Heart right ventricle (tissue), 16 donors: ENCODE measurements at regions not wholly inside any gene's neighbourhood (a gene's known extent, or its start where the extent isn't known, plus 50 kb on each side); places are given as distances from the start of the nearest gene placed in this dataset.

Source experiments
- ATAC-seq, 8 donors: fragments of 200-7000 bp; cut with Tn5 transposase; one replicate each; pipeline ENCODE4 v1.9.1; 2020; ENCODE audit warnings: mild to moderate bottlenecking in 8 of 8, moderate library complexity in 8 of 8, moderate number of reproducible peaks in 1 of 8
- DNase-seq, 2 donors: peaks; one replicate each; pipeline ENCODE4 v3.0.0-alpha.2; 2020
- H3K27ac ChIP-seq, 10 donors: fragments of 200-600 bp; sonication (generic) in 2 of 10; one replicate each; pipeline versions ENCODE4 v1.5.0 to v1.8.0; 2020 to 2022; ENCODE audit warnings: mild to moderate bottlenecking in 3 of 10
- H3K27me3 ChIP-seq, 7 donors: fragments of 200-600 bp; one replicate each; pipeline ENCODE4 v1.8.0; 2021 to 2022; ENCODE audit warnings: mild to moderate bottlenecking in 2 of 7
- H3K36me3 ChIP-seq, 9 donors: fragments of 200-600 bp; sonication (generic) in 1 of 9; one replicate each; pipeline versions ENCODE4 v1.5.0 to v1.8.0; 2020 to 2022; ENCODE audit warnings: mild to moderate bottlenecking in 2 of 9
- H3K4me1 ChIP-seq, 9 donors: fragments of 200-600 bp; sonication (generic) in 1 of 9; one replicate each; pipeline versions ENCODE4 v1.5.0 to v1.8.0; 2020 to 2022; ENCODE audit warnings: mild to moderate bottlenecking in 4 of 9
- H3K4me3 ChIP-seq, 10 donors: fragments of 200-600 bp; sonication (generic) in 2 of 10; one replicate each; pipeline versions ENCODE4 v1.5.0 to v1.8.0; 2020 to 2022; ENCODE audit warnings: mild to moderate bottlenecking in 7 of 10, moderate library complexity in 2 of 10
- H3K9me3 ChIP-seq, 11 donors: fragments of 200-600 bp in 10 of 11; sonication (generic) in 2 of 11; one replicate each; pipeline versions ENCODE4 v1.5.0 to v1.8.0; 2013 to 2022; ENCODE audit warnings: mild to moderate bottlenecking in 2 of 11, control low read depth in 1 of 11, moderate library complexity in 1 of 11
- WGBS, 2 donors: extraction: QIAGEN DNeasy Blood & Tissue Kit; methylation state at CpG; one replicate each; pipeline ENCODE4 v1.1.7; 2013; ENCODE audit warnings: inconsistent platforms in 1 of 2; 5-methylcytosine and 5-hydroxymethylcytosine counted together
- intact Hi-C, 10 donors: fragments of 100-400 bp; cut with DNase I; formaldehyde crosslinking; loops; one replicate each; pipeline versions ENCODE4 v1.11.1 to v1.14.2; 2022
- TF ChIP-seq, protein P1 (sequence below), 9 donors: fragments of 200-600 bp; sonication (generic) in 2 of 9; IDR thresholded peaks; one replicate each; pipeline versions ENCODE4 v1.5.0 to v1.8.0; 2021 to 2022; ENCODE audit warnings: antibody characterized with exemption in 9 of 9, mild to moderate bottlenecking in 5 of 9, moderate library complexity in 1 of 9
- donor health status: Arrhythmogenic right ventricular cardiomyopathy.
- donor health status: ischemic (EF 13 %, LVEDD 7.1; RV severe dilation, severe dysfunction).
- donor health status: healthy with polysubstance abuse.
- donor health status: DM: no; HTN: yes; CAD: no.
- donor health status: DM: no; HTN: no; CAD: no.
- donor health status: ischemic (EF 25% LVEDD 6.9; RV normal size, moderate dysfunction).
- donor health status: ischemic (EF 25% LVEDD 5.7; RV mildly dilated, moderate dysfunction).
- donor health status: healthy.
- donor health status: DM: yes; HTN: yes; CAD: no.
- donor health status: Ischemic cardiomyopathy.
- donor health status: ischemic (EF 35%, LVEDD 5.7; RV mildly dilated, moderate dysfunction).
- donor health status: nonischemic (EF 11% LVEDD 7.7; RV severe dilation, severe dysfunction).
- donor health status: DM: yes; HTN: yes; CAD: no.
- donor health status: PGD.
- donor health status: ischemic (EF 29% LVEDD 5.4; RV normal size, mild dysfunction).
- donor health status: nonischemic (EF 23%, LVEDD 6.1; RV moderate dilation, normal function).

DNA sequence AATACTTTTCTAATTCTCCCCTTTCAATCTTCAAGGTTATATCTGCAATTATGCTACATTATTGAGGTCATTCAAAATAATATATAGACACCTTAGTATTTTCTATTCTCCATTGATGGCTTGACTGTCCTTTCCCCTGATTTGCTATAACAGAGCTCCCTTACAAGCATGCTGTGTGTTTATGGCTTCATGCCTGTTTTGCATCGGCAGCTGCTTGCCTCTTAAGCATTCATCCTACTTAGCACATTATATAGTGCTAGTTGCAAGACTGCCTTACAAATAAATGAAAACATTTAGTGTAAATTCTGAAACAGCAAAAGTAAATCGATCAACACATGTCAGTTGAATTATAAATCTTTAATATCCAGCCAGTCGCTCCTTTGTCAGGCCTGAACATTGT, 476.2 kb upstream of the POU3F2 start:
- intact Hi-C loops: no loop called here
- 75 to 77% methylated on average over 3 of the region's 3 CpGs for WGBS, 2 donors

DNA sequence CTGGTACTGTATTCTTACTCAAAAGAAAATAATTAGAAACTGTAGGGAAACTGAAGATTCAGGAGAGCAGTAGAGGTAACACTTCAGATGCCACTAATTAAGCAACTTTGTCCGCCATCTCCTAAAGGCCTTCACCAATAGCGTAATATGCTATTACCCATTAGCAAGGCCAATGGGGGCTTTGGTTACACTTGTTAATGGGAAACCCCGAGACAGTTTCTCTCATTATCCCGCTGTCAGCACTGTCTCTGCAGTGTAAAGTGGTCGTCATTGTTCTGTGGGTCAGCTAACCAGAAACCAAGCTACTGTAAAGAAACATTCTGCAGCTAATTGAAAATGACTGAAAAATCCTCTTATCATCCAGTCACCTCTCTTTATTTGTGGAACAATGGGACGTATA, 468.0 kb upstream of the POU3F2 start:
- no peak for ATAC-seq
- TF ChIP-seq, protein P1, sequence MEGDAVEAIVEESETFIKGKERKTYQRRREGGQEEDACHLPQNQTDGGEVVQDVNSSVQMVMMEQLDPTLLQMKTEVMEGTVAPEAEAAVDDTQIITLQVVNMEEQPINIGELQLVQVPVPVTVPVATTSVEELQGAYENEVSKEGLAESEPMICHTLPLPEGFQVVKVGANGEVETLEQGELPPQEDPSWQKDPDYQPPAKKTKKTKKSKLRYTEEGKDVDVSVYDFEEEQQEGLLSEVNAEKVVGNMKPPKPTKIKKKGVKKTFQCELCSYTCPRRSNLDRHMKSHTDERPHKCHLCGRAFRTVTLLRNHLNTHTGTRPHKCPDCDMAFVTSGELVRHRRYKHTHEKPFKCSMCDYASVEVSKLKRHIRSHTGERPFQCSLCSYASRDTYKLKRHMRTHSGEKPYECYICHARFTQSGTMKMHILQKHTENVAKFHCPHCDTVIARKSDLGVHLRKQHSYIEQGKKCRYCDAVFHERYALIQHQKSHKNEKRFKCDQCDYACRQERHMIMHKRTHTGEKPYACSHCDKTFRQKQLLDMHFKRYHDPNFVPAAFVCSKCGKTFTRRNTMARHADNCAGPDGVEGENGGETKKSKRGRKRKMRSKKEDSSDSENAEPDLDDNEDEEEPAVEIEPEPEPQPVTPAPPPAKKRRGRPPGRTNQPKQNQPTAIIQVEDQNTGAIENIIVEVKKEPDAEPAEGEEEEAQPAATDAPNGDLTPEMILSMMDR (IDR thresholded peaks at IDR 0.05): no peak
- no peak for DNase-seq
- no peaks in the 10 kb centered on the region for H3K27me3 ChIP-seq
- H3K4me3 ChIP-seq: no peak overlapping the region
- H3K36me3 ChIP-seq: no peaks in the 10 kb centered on the region
- intact Hi-C loops: no loop called here
- no peak overlapping the region for H3K27ac ChIP-seq
- 67 to 68% methylated on average over 6 of the region's 6 CpGs for WGBS, 2 donors
- no peaks in the 10 kb centered on the region for H3K4me1 ChIP-seq
- H3K9me3 ChIP-seq: peaks cover 0 to 4% (median 0%) of the 10 kb centered on the region in 11 donors

More for the DNA sequence above, 476.2 kb upstream of the POU3F2 start:
- no peaks in the 10 kb centered on the region for H3K4me1 ChIP-seq
- TF ChIP-seq, protein P1 (IDR thresholded peaks at IDR 0.05): no peak
- H3K4me3 ChIP-seq: no peak overlapping the region
- no peaks in the 10 kb centered on the region for H3K27me3 ChIP-seq
- ATAC-seq (no peak), DNase-seq (no peak)
- no peaks in the 10 kb centered on the region for H3K9me3 ChIP-seq
- H3K36me3 ChIP-seq: no peaks in the 10 kb centered on the region
- H3K27ac ChIP-seq: no peak overlapping the region

DNA sequence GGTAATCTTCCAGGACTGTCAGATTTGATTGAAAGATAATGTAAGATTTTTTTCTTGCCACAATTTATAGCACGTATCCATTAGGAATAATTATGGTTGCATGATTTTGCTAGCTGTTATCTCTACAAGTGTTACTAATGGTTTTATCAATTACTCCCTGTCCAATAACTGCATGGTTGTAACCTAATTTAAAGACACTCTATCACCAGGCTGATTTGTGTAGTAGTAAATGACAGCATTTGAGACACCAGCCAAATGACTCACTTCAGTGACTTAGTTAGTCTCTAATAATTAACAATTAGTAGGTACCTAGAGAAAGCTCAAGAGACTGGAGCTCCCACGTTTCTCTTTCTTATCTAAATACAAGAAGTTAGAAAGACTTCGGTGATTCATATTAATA, 453.8 kb upstream of the POU3F2 start:
- no peak overlapping the region for H3K4me3 ChIP-seq
- H3K4me1 ChIP-seq: no peaks in the 10 kb centered on the region
- H3K9me3 ChIP-seq: peaks cover 0 to 16% (median 0%) of the 10 kb centered on the region in 11 donors
- no peak overlapping the region for H3K27ac ChIP-seq
- intact Hi-C loops: no loop called here
- DNase-seq (no peak), ATAC-seq (no peak)
- no peaks in the 10 kb centered on the region for H3K36me3 ChIP-seq
- H3K27me3 ChIP-seq: no peaks in the 10 kb centered on the region
- 61% methylated on average over 3 of the region's 3 CpGs for WGBS, 2 donors
- TF ChIP-seq, protein P1 (IDR thresholded peaks at IDR 0.05): no peak

DNA sequence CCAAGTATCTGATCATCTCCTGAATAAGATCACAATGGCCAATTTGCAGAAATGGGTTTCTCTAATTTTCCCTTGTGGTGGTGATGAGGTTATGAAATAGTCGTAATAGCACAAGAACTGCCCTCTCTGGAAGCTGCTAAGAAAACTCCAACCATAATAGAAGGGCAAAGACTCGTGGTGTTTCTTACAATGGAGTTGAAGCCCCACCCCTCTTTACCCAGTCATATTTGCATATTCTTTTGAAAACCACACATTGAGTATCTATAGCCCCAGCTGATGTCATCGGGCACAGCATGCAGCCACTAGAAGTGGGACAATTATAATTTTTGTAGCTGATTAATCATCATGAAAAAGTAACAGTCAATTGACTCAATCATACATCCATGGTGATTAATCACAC, 452.1 kb upstream of the POU3F2 start:
- peaks cover 0 to 12% (median 0%) of the 10 kb centered on the region in 11 donors for H3K9me3 ChIP-seq
- TF ChIP-seq, protein P1 (IDR thresholded peaks at IDR 0.05): no peak
- H3K4me3 ChIP-seq: no peak overlapping the region
- 62 to 71% methylated on average over 3 of the region's 3 CpGs for WGBS, 2 donors
- no peaks in the 10 kb centered on the region for H3K27me3 ChIP-seq
- DNase-seq: no peak
- H3K27ac ChIP-seq: no peak overlapping the region
- no peaks in the 10 kb centered on the region for H3K4me1 ChIP-seq
- no peaks in the 10 kb centered on the region for H3K36me3 ChIP-seq
- intact Hi-C loops: no loop called here
- ATAC-seq: no peak
